ENCODE measurements at regions not wholly inside any gene's neighbourhood (a gene's known extent, or its start where the extent isn't known, plus 50 kb on each side); places are given as distances from the start of the nearest gene placed in this dataset.

GRCh38 chr3:153963012-153963411 lies 158.2 kb upstream of the ARHGEF26 start:
- no peak overlapping the region for H3K4me2 ChIP-seq

GRCh38 chr3:153967260-153967659 lies 153.9 kb upstream of the ARHGEF26 start:
- TF ChIP-seq FOSB (CRISPR knock-in tag; IDR thresholded peaks at IDR 0.05): no peak
- no peak for TF ChIP-seq NFE2L2 (conservative IDR thresholded peaks at IDR 0.05; ENCODE audit: low read length)
- no peak for TF ChIP-seq NR3C1 (IDR thresholded peaks at IDR 0.05)
- TF ChIP-seq EP300 (IDR thresholded peaks at IDR 0.05): no peak
- TF ChIP-seq, protein P1, sequence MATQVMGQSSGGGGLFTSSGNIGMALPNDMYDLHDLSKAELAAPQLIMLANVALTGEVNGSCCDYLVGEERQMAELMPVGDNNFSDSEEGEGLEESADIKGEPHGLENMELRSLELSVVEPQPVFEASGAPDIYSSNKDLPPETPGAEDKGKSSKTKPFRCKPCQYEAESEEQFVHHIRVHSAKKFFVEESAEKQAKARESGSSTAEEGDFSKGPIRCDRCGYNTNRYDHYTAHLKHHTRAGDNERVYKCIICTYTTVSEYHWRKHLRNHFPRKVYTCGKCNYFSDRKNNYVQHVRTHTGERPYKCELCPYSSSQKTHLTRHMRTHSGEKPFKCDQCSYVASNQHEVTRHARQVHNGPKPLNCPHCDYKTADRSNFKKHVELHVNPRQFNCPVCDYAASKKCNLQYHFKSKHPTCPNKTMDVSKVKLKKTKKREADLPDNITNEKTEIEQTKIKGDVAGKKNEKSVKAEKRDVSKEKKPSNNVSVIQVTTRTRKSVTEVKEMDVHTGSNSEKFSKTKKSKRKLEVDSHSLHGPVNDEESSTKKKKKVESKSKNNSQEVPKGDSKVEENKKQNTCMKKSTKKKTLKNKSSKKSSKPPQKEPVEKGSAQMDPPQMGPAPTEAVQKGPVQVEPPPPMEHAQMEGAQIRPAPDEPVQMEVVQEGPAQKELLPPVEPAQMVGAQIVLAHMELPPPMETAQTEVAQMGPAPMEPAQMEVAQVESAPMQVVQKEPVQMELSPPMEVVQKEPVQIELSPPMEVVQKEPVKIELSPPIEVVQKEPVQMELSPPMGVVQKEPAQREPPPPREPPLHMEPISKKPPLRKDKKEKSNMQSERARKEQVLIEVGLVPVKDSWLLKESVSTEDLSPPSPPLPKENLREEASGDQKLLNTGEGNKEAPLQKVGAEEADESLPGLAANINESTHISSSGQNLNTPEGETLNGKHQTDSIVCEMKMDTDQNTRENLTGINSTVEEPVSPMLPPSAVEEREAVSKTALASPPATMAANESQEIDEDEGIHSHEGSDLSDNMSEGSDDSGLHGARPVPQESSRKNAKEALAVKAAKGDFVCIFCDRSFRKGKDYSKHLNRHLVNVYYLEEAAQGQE (IDR thresholded peaks at IDR 0.05): no peak
- TF ChIP-seq RCOR1 (IDR thresholded peaks at IDR 0.05; ENCODE audit: low read depth, low read length): no peak
- TF ChIP-seq E2F6 (IDR thresholded peaks at IDR 0.05; ENCODE audit: borderline replicate concordance, low read depth): no peak
- no peak for TF ChIP-seq JUNB (IDR thresholded peaks at IDR 0.05)
- no peak for TF ChIP-seq RNF2 (IDR thresholded peaks at IDR 0.05; ENCODE audit: borderline replicate concordance, low read depth)
- no peak for TF ChIP-seq CEBPB (IDR thresholded peaks at IDR 0.05)
- no peak for TF ChIP-seq HOXB13 (CRISPR knock-in tag; IDR thresholded peaks at IDR 0.05; ENCODE audit: low read depth)
- TF ChIP-seq BHLHE40 (IDR thresholded peaks at IDR 0.05; ENCODE audit: low read depth, low read length): no peak
- TF ChIP-seq MAFK (IDR thresholded peaks at IDR 0.05; ENCODE audit: partially characterized antibody): no peak
- no peak for TF ChIP-seq EHF (CRISPR knock-in tag; IDR thresholded peaks at IDR 0.05)
- Histone ChIP-seq H3K9me3 (no peaks in the 10 kb centered on the region), H3K27ac (no peak overlapping the region), H3K4me1 (no peaks in the 10 kb centered on the region), H3K4me3 (no peak overlapping the region), H3K4me2 (no peak overlapping the region)
- 51% methylated on average over 2 of the region's 2 CpGs for WGBS (ENCODE audit: missing lambda C conversion rate)
- ATAC-seq (no peak), DNase-seq (ENCODE audit: low read depth in 1 of 2, low spot score in 1 of 2) (no peak), FAIRE-seq (no peak)
- CTCF ChIA-PET: no interaction called here
- POLR2A ChIA-PET: no interaction called here

More at GRCh38 chr3:153963012-153963411, 158.2 kb upstream of the ARHGEF26 start:
- DNase-seq (ENCODE audit: low read depth in 1 of 2, low spot score in 1 of 2) (no peak), ATAC-seq (no peak), FAIRE-seq (no peak)
- TF ChIP-seq, protein P2, sequence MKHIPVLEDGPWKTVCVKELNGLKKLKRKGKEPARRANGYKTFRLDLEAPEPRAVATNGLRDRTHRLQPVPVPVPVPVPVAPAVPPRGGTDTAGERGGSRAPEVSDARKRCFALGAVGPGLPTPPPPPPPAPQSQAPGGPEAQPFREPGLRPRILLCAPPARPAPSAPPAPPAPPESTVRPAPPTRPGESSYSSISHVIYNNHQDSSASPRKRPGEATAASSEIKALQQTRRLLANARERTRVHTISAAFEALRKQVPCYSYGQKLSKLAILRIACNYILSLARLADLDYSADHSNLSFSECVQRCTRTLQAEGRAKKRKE (CRISPR knock-in tag; IDR thresholded peaks at IDR 0.05; ENCODE audit: low read depth): no peak
- no peak for TF ChIP-seq MAZ (IDR thresholded peaks at IDR 0.05; ENCODE audit: borderline replicate concordance, low read depth, low read length)
- TF ChIP-seq TFCP2L1 (CRISPR knock-in tag; IDR thresholded peaks at IDR 0.05): no peak
- TF ChIP-seq CTCF (IDR thresholded peaks at IDR 0.05): no peak
- no peak for TF ChIP-seq CBX8 (IDR thresholded peaks at IDR 0.05)
- TF ChIP-seq SMC3 (IDR thresholded peaks at IDR 0.05): no peak
- no peak for TF ChIP-seq EP300 (IDR thresholded peaks at IDR 0.05)
- no peak for TF ChIP-seq NPAS2 (CRISPR knock-in tag; IDR thresholded peaks at IDR 0.05; ENCODE audit: borderline replicate concordance)
- no peak for TF ChIP-seq NFE2L2 (conservative IDR thresholded peaks at IDR 0.05; ENCODE audit: low read length)
- TF ChIP-seq NR3C1 (IDR thresholded peaks at IDR 0.05): no peak
- no peak for TF ChIP-seq HOXA7 (CRISPR knock-in tag; IDR thresholded peaks at IDR 0.05)
- no peak for TF ChIP-seq MYC (IDR thresholded peaks at IDR 0.05; ENCODE audit: borderline replicate concordance, low read length)
- no peak for TF ChIP-seq BCL3 (IDR thresholded peaks at IDR 0.05)
- no peak for TF ChIP-seq ZNF302 (CRISPR knock-in tag; IDR thresholded peaks at IDR 0.05)
- no peak for TF ChIP-seq HOXB13 (CRISPR knock-in tag; IDR thresholded peaks at IDR 0.05; ENCODE audit: low read depth)
- TF ChIP-seq EHMT2 (IDR thresholded peaks at IDR 0.05; ENCODE audit: low read depth): no peak
- 0% methylated on average over 2 of the region's 2 CpGs for WGBS (ENCODE audit: missing lambda C conversion rate)
- POLR2A ChIA-PET: no interaction called here
- H3K27ac ChIP-seq: no peak overlapping the region
- H3K9me3 ChIP-seq: no peaks in the 10 kb centered on the region
- CTCF ChIA-PET: no interaction called here
- H3K4me1 ChIP-seq: no peaks in the 10 kb centered on the region
- H3K4me3 ChIP-seq: no peak overlapping the region

All from A549 (cell line).